ENCODE measurements at regions not wholly inside any gene's neighbourhood (a gene's known extent, or its start where the extent isn't known, plus 50 kb on each side); places are given as distances from the start of the nearest gene placed in this dataset.

DNA sequence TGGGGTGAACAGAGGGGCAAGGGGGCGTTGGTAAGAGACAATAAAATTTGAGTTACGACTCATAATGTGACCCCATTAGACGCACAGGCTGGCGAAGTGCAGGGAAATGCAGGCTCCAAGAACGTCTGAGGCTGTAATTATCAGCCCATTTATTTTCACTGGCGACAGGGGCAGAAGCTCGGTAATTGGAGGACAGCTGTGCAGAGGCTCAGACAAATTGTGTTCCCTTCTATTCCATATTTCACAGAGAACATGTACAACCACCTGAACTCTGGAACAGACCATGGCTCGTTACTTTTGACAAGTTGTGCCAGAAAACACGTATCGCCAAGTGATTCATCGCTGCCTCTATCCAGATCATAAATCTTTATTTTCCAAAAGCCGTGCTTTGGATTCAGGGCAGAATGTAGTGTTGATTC, 137.3 kb upstream of the FRMD4A start:
- Histone ChIP-seq H3K4me3 (no peak overlapping the region), H3K4me1 (no peaks in the 10 kb centered on the region), H3K27me3 (ENCODE audit: low read depth) (0 out of 2 replicates have a peak, but pooled peaks cover under 1% of the 10 kb centered on the region), H3K36me3 (replicated peaks) (no peaks in the 10 kb centered on the region), H3K9me3 (no peaks in the 10 kb centered on the region)
- in situ Hi-C loops (cut with MboI; ENCODE audit: low sequenced_read_pairs): no loop called here
- no peak for DNase-seq (ENCODE audit: low spot score in 2 of 2)

DNA sequence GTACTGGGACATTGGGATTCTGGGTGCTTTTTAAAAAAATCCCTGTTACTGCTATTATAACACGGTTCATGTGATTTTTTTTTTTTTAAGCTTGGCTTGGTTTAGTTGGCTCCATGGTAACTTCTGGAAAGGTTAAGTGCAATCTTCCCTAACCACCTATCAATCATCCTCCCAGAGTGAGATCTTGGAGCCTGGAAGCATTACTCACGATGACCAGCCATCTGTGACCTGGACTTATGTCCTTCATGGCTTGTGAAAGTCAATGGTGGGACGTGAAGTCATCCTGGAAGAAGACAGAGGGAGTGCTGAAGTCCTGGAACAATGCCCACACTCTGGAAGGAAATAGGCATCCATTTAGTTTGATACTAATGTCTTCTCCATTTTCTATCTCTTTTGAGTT, 135.5 kb upstream of the FRMD4A start:
- H3K4me1 ChIP-seq: no peaks in the 10 kb centered on the region
- H3K36me3 ChIP-seq (replicated peaks): no peaks in the 10 kb centered on the region
- no peaks in the 10 kb centered on the region for H3K9me3 ChIP-seq
- no peak for DNase-seq (ENCODE audit: low spot score in 2 of 2)
- in situ Hi-C loops (cut with MboI; ENCODE audit: low sequenced_read_pairs): no loop called here
- H3K4me3 ChIP-seq: no peak overlapping the region
- no peaks in the 10 kb centered on the region for H3K27me3 ChIP-seq (ENCODE audit: low read depth)

DNA sequence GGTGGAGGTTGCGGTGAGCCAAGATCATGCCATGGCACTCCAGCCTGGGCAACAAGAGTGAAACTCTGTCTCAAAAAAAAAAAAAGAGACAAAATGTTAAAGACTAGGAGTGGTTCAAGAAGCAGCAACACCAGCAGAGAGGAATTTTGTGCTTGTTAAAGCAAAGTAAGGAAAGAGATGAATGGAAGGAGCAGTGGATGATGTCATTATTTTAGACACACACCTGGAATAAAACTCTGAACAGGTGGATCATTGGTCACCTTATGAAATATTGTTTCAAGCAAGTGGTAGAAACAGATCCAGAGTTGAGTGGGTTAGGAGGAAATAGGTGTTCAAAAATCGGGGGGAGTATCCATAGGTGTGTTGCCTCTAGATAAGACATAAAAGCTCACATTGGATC, 129.7 kb upstream of the FRMD4A start:
- Histone ChIP-seq H3K9me3 (no peaks in the 10 kb centered on the region), H3K36me3 (replicated peaks) (no peaks in the 10 kb centered on the region), H3K4me3 (no peak overlapping the region), H3K4me1 (no peaks in the 10 kb centered on the region), H3K27me3 (ENCODE audit: low read depth) (no peaks in the 10 kb centered on the region)
- DNase-seq (ENCODE audit: low spot score in 2 of 2): no peak
- in situ Hi-C loops (cut with MboI; ENCODE audit: low sequenced_read_pairs): no loop called here

- Histone ChIP-seq H3K4me1 (no peaks in the 10 kb centered on the region), H3K27me3 (ENCODE audit: low read depth) (no peaks in the 10 kb centered on the region), H3K4me3 (no peak overlapping the region), H3K36me3 (replicated peaks) (no peaks in the 10 kb centered on the region), H3K9me3 (no peaks in the 10 kb centered on the region)
- in situ Hi-C loops (cut with MboI; ENCODE audit: low sequenced_read_pairs): no loop called here
- DNase-seq (ENCODE audit: low spot score in 2 of 2): no peak
These were observed 128.9 kb upstream of the FRMD4A start for GRCh38 chr10:14459665-14460064.

DNA sequence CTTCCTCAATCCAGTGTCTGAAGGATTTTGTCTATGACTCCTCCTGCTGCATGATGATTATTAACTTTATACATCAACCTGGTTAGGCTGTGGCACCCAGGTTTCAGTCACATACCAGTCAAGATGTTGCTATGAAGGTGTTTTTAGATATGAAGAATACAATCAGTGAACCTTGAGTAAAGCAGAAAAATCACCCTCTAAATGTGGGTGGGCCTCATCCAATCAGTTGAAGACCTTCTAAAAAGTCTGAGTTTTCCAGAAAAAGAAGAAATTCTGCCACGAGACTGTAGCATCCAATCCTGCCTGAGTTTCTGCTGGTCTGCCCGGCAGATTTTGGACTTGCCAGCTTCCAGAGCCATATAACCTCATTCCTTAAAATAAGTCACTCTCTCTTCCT, 126.1 kb upstream of the FRMD4A start:
- Histone ChIP-seq H3K27me3 (ENCODE audit: low read depth) (no peaks in the 10 kb centered on the region), H3K36me3 (replicated peaks) (no peaks in the 10 kb centered on the region), H3K4me3 (no peak overlapping the region), H3K9me3 (no peaks in the 10 kb centered on the region), H3K4me1 (no peaks in the 10 kb centered on the region)
- no peak for DNase-seq (ENCODE audit: low spot score in 2 of 2)
- in situ Hi-C loops (cut with MboI; ENCODE audit: low sequenced_read_pairs): no loop called here

GRCh38 chr10:14456218-14456869, 125.6 kb upstream of the FRMD4A start:
- DNase-seq (ENCODE audit: low spot score in 2 of 2): no peak
- in situ Hi-C loops (cut with MboI; ENCODE audit: low sequenced_read_pairs): no loop called here
- H3K9me3 ChIP-seq: no peaks in the 10 kb centered on the region
- no peaks in the 10 kb centered on the region for H3K4me1 ChIP-seq
- no peaks in the 10 kb centered on the region for H3K27me3 ChIP-seq (ENCODE audit: low read depth)
- H3K36me3 ChIP-seq (replicated peaks): no peaks in the 10 kb centered on the region
- no peak overlapping the region for H3K4me3 ChIP-seq

- Histone ChIP-seq H3K36me3 (replicated peaks) (no peaks in the 10 kb centered on the region), H3K27me3 (ENCODE audit: low read depth) (no peaks in the 10 kb centered on the region), H3K9me3 (no peaks in the 10 kb centered on the region), H3K4me3 (no peak overlapping the region), H3K4me1 (no peaks in the 10 kb centered on the region)
- DNase-seq (ENCODE audit: low spot score in 2 of 2): no peak
- in situ Hi-C loops (cut with MboI; ENCODE audit: low sequenced_read_pairs): no loop called here
These were observed 123.9 kb upstream of the FRMD4A start for GRCh38 chr10:14454629-14455028.

DNA sequence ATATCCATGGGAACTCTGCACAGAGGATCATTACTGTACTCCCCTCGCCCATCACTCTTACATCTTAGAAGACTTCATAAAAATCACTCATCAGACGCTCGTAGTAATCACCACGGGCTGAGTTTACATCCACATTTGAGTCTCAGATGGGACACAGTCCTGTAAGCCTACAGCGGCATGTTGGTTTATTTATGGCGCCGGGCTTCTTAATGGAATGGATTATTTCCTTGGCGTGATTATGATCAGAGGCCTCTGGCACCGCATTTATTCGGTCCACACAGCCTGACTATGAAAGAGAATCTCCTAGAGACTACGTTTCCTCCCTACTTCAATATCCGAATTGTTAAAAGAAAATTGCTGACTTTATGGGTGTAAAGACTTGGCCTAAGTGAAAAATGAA, 123.5 kb upstream of the FRMD4A start:
- Histone ChIP-seq H3K36me3 (replicated peaks) (no peaks in the 10 kb centered on the region), H3K9me3 (no peaks in the 10 kb centered on the region), H3K4me3 (no peak overlapping the region), H3K4me1 (no peaks in the 10 kb centered on the region), H3K27me3 (ENCODE audit: low read depth) (no peaks in the 10 kb centered on the region)
- in situ Hi-C loops (cut with MboI; ENCODE audit: low sequenced_read_pairs): no loop called here
- no peak for DNase-seq (ENCODE audit: low spot score in 2 of 2)

- Histone ChIP-seq H3K4me1 (no peaks in the 10 kb centered on the region), H3K27me3 (ENCODE audit: low read depth) (no peaks in the 10 kb centered on the region), H3K9me3 (no peaks in the 10 kb centered on the region), H3K4me3 (no peak overlapping the region), H3K36me3 (replicated peaks) (no peaks in the 10 kb centered on the region)
- in situ Hi-C loops (cut with MboI; ENCODE audit: low sequenced_read_pairs): no loop called here
- DNase-seq (ENCODE audit: low spot score in 2 of 2): no peak
These were observed 122.9 kb upstream of the FRMD4A start for GRCh38 chr10:14453593-14453992.

DNA sequence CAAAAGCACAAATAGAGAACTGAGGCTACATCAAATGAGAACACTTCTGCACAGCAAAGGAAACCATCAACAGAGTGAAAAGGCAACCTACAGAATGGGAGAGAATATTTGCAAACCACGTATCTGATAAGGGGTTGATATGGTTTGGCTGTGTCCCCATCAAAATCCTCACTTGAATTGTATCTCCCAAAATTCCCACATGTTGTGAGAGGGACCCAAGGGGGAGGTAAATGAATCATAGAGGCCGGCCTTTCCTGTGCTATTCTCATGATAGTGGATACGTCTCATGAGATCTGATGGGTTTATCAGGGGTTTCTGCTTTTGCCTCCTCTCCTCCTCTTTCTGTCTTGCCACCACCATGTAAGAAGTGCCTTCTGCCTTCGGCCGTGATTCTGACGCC, 120.6 kb upstream of the FRMD4A start:
- Histone ChIP-seq H3K4me1 (no peaks in the 10 kb centered on the region), H3K9me3 (no peaks in the 10 kb centered on the region), H3K27me3 (ENCODE audit: low read depth) (no peaks in the 10 kb centered on the region), H3K36me3 (replicated peaks) (no peaks in the 10 kb centered on the region), H3K4me3 (no peak overlapping the region)
- no peak for DNase-seq (ENCODE audit: low spot score in 2 of 2)
- in situ Hi-C loops (cut with MboI; ENCODE audit: low sequenced_read_pairs): no loop called here

DNA sequence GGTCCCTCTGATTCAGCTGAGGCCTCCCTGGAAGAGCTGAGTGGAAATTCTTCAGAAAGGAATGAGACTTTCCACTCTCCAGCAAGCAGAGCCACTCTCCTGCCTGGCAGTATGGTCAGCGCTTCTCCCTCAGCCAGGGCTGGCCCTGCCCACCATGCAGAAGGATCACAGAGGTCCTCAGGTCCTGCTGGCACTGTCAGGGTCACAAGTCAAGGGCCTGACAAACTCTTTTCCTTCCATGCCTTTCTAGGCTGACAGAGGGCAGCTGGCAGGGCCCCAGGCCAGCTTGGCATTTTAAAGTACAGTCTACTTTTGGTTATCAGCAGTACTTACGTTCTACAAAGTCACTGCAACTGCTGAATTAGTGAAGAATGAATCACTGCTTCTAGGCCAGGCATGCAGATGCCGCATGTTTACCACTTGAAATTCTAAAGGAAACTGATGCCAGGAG, 119.3 kb upstream of the FRMD4A start:
- no peak overlapping the region for H3K4me3 ChIP-seq
- in situ Hi-C loops (cut with MboI; ENCODE audit: low sequenced_read_pairs): no loop called here

GRCh38 chr10:14449293-14449815, 118.6 kb upstream of the FRMD4A start:
- Histone ChIP-seq H3K4me1 (no peaks in the 10 kb centered on the region), H3K36me3 (replicated peaks) (no peaks in the 10 kb centered on the region), H3K4me3 (no peak overlapping the region), H3K9me3 (no peaks in the 10 kb centered on the region), H3K27me3 (ENCODE audit: low read depth) (no peaks in the 10 kb centered on the region)
- DNase-seq (ENCODE audit: low spot score in 2 of 2): no peak
- in situ Hi-C loops (cut with MboI; ENCODE audit: low sequenced_read_pairs): no loop called here

More for the DNA sequence above, 119.3 kb upstream of the FRMD4A start:
- no peaks in the 10 kb centered on the region for H3K27me3 ChIP-seq (ENCODE audit: low read depth)
- H3K4me1 ChIP-seq: no peaks in the 10 kb centered on the region
- H3K9me3 ChIP-seq: no peaks in the 10 kb centered on the region
- no peaks in the 10 kb centered on the region for H3K36me3 ChIP-seq (replicated peaks)
- DNase-seq (ENCODE audit: low spot score in 2 of 2): no peak

GRCh38 chr10:14448197-14448990, 117.7 kb upstream of the FRMD4A start:
- in situ Hi-C loops (cut with MboI; ENCODE audit: low sequenced_read_pairs): no loop called here
- no peak for DNase-seq (ENCODE audit: low spot score in 2 of 2)
- no peaks in the 10 kb centered on the region for H3K36me3 ChIP-seq (replicated peaks)
- no peaks in the 10 kb centered on the region for H3K4me1 ChIP-seq
- no peaks in the 10 kb centered on the region for H3K9me3 ChIP-seq
- H3K4me3 ChIP-seq: no peak overlapping the region
- no peaks in the 10 kb centered on the region for H3K27me3 ChIP-seq (ENCODE audit: low read depth)

DNA sequence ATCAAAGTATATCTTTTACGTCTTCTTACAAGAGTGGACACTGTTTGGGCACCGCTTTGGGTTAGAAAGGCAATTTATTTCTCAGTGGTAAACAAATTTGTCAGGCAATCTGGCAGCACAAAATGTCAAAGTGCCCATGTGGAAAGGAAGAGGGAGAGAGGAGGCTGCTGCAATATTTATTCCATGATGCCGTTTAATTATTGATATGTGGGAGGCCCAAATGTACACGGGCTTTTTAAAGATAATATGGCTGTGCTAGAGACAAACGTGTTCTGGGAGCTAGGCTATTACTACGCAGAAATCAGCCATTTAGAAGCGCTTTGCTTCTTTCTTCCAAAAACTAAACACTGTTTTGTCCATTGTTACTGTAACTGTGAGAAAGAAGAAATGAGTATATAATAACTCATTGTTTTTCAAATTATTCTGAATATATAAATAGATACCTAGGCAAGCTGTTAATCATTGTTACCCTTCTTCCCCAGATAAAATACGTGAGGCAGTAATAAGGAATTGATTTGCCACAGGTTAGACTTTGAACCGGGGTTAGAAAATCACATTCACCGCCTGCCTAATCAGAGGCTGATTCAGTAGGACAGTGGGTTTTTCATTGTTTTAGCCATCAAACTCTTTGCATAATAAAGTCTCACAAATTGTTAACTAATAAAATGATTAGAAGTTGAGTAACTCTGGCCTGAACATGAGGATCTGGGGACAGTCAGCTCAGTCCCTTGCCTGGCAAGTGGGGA, 116.5 kb upstream of the FRMD4A start:
- Histone ChIP-seq H3K9me3 (no peaks in the 10 kb centered on the region), H3K4me3 (no peak overlapping the region), H3K36me3 (replicated peaks) (no peaks in the 10 kb centered on the region), H3K4me1 (no peaks in the 10 kb centered on the region), H3K27me3 (ENCODE audit: low read depth) (no peaks in the 10 kb centered on the region)
- DNase-seq (ENCODE audit: low spot score in 2 of 2): no peak
- in situ Hi-C loops (cut with MboI; ENCODE audit: low sequenced_read_pairs): no loop called here

Measured in HAP-1 (cell line).